G401 (cell line): ENCODE measurements at regions not wholly inside any gene's neighbourhood (a gene's known extent, or its start where the extent isn't known, plus 50 kb on each side); places are given as distances from the start of the nearest gene placed in this dataset.
"Not testable (repeated sequence)": the region's sequence is repeated elsewhere in the genome, so short reads cannot be mapped to it uniquely, and the experiment has no call there.

Experiments
- DNase-seq: peaks from one replicate; pipeline ENCODE4 v3.0.0-alpha.2; 2015; ENCODE audit warnings: low spot score
- in situ Hi-C: cut with HindIII; loops from 2 replicates; pipeline ENCODE4 v1.10.0; 2016; ENCODE audit warnings: low sequenced_read_pairs, mixed read lengths

DNA sequence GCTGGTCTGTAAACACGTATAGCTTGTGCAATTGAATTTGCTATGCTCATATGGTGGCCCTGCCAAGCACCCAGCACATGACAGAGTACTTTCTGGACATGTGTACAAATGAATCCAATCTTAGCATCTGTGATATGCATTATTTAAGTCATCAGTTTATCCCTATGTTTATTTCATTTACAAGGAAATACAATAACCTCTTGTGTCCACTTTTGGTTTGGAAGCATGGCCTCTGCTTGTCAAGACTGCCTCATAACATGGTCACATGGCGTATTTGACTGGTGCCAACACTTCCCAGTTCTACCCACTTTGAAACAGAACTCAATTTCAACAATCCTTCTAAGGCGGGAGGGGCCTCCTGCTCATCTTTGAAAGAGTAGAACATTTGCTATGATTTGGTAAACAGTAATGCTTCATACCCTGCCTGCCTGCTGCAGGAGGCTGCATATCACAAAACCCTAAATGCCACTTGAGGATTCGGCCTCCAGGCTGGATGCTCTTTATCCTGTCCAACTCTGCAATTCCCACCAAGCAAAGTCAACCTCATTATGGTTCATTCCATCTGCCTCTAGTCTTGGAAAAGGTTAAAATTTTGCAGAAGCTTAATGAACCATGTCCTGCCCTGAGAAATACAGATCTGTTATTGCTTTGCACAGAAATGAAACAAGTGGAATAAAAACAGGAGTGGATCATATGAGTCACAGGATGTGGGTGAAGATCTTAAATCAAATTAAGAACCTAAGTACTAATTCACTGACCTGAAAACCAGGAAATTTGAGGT is 151.3 kb downstream of the CYSLTR2 start:
- DNase-seq, result no peak

GRCh38 chr13:48806522-48806921 is 152.8 kb downstream of the CYSLTR2 start:
- in situ Hi-C loops, result no loop called here
- DNase-seq, result no peak

More for the DNA sequence above, 151.3 kb downstream of the CYSLTR2 start:
- in situ Hi-C loops, result no loop called here

GRCh38 chr13:48808683-48809082 is 155.0 kb downstream of the CYSLTR2 start:
- DNase-seq, result no peak
- in situ Hi-C loops, result no loop called here

- in situ Hi-C loops, result no loop called here
- no peak for DNase-seq
These were observed 156.3 kb downstream of the CYSLTR2 start for GRCh38 chr13:48810013-48810412.

GRCh38 chr13:48813518-48813917 is 159.8 kb downstream of the CYSLTR2 start:
- DNase-seq, result no peak
- in situ Hi-C loops, result no loop called here

DNA sequence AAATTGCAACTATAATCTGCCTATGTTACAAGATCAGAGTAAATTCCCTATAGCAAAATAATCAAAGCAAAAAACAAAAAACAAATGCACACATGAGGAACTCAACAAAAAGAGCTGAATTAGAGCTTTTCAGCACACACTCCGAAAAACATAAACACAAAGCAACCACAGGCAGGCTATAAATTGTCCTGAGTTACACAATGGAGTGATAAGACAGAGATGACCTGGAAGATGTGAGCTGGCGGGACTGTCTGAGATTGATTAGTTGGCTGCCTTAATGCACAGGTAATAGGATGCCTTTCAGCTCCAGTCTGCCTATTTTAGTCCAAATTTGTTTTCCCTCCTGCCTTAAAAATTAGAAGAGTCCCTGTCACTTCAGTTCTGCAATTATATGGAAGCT is 159.0 kb upstream of the FNDC3A start:
- in situ Hi-C loops, result no loop called here
- no peak for DNase-seq

DNA sequence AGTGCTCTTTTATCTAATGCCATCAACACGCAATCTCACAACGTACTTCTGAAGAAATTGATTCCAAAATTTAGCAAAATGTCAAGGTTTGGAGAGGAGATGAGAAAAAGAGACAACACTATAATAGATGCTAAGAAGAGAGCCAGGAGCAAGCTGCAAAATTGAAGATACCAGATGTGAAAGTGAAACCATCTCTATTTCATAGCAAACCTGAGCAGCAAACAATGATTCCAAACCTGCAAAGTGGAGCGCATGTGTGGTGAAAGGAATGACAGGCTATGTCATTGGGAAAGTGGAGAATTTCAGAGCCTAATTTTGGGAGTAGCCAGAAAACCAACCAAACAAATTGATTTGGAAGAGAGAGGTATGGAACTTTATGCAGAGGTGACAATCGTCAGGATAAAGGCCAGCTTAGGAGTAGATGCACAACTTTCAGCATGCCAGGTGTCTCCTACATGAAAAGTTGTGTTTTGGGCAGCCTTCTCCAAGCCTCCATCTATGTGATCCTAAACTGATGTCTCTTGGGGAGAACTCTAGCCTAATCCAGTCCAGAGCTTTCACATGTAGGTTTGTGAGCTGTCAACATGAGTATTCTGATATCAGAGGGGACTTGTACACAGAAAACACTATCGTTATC is 158.4 kb upstream of the FNDC3A start:
- in situ Hi-C loops, result no loop called here
- DNase-seq, result no peak

GRCh38 chr13:48818495-48819356 is 157.0 kb upstream of the FNDC3A start:
- in situ Hi-C loops, result no loop called here
- DNase-seq, result no peak

DNA sequence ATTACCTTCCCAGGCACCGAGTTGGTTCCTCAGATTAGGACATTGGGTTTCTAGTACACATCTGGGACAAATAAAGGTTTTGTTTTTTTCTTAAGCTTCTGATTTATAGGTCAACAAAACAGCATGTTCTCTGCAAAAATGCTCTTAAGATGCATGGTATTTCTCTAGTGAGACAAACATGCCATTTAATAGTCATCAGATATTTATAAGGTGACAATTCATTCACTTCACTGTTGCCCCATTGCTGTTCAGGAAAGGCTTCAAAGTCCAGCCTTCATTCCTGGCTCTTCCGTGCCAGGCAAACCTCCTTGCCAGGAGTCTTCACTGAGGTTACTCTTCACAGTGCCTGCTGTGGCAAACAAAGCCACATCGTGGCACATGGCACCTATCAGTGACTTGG is 156.3 kb upstream of the FNDC3A start:
- in situ Hi-C loops, result no loop called here
- DNase-seq, result no peak

DNA sequence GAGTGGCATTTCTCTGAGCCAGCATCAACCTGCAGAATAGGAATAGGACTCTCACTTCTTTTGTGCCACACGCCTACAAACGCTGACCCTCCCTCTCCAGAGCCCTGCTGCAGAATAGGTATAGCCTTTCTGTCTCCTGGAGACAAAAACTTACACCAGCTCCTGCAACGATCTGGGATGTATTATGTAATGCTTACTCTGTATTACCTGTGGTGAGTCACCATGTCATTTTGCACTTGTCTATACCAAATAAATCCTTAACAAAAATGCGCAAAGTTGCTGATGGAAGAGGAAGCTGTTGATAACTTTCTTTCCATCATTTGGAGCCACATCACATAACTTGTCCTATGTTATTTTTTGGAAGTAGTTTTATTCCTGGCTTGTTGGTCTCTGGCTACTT is 155.8 kb upstream of the FNDC3A start:
- no peak for DNase-seq
- in situ Hi-C loops, result no loop called here

DNA sequence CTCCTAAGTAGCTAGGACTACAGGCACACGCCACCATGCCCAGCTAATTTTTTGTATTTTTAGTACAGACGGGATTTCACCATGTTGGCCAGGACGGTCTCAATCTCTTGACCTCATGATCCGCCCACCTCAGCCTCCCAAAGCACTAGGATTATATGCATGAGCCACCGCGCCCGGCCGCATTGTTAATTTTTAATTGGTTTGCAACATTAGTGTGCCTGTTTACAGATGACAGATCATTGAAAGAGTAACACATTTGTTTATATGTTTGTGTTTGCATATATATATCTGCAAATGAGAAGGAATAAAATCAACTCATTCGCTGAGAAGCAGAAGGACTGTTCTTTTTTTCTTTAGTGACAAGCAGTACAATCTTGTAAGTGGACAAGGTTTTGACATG is 152.2 kb upstream of the FNDC3A start:
- in situ Hi-C loops, result not testable (repeated sequence)

GRCh38 chr13:48826039-48826438 is 149.7 kb upstream of the FNDC3A start:
- no peak for DNase-seq
- in situ Hi-C loops, result no loop called here

More for the DNA sequence above, 152.2 kb upstream of the FNDC3A start:
- DNase-seq, result not testable (repeated sequence)

GRCh38 chr13:48826922-48827454 is 148.7 kb upstream of the FNDC3A start:
- in situ Hi-C loops, DNase-seq: not testable (repeated sequence)

DNA sequence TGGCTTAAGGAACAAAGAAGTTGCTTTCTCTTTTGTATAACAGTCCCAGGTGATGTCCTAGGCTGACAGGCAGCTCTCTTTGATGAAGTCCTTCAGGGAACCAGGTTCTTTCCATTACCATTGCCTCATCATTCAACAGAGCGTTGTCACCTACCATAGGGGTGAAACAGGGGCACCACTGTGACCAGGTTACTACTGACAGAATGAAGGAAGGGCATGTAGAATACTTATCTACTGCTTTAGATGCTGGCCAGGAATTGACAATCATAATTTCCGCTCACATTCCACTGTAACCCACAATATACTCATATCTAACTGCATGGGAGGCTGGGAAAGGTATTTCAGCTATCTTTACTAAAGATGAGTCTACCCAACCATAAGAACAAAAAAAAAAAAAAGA is 148.0 kb upstream of the FNDC3A start:
- DNase-seq, result no peak
- in situ Hi-C loops, result no loop called here

- DNase-seq, result no peak
- in situ Hi-C loops, result no loop called here
These were observed 146.7 kb upstream of the FNDC3A start for GRCh38 chr13:48828962-48829411.

DNA sequence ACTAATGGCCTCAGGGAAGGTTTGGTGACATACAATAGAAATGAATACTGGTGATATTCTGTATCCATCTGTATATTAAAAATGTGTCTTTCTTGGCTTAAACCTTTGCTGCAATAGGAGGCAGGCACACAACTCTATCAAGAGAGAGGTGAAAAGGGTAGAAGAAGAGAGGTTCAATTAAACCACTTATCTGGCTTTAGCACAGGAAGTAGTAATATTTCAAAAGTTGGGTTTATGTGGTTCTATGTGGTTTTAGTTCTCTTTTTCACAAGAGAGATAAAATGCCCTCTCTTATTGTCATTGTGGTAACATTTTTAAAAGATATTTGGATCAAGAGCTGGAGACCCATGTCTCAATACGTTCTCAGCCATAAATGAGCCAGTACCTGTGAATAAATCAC is 146.2 kb upstream of the FNDC3A start:
- in situ Hi-C loops, result no loop called here
- no peak for DNase-seq

DNA sequence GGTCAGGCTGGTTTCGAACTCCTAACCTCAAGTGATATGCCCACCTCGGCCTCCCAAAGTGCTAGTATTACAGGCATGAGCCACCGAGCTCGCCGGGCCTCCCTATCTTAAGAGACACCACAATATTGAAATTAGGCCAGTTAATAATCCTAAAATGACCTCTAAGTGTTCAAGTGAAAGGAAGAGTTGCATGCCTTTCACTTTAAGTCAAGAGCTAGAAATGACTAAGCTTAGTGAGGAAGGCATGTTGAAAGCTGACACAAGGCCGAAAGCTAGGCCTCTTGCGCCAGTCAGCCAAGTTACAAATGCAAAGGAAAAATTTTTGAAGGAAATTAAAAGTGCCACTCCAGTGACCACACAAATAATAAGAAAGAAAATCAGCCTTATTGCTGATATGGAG is 144.5 kb upstream of the FNDC3A start:
- no peak for DNase-seq
- in situ Hi-C loops, result no loop called here

DNA sequence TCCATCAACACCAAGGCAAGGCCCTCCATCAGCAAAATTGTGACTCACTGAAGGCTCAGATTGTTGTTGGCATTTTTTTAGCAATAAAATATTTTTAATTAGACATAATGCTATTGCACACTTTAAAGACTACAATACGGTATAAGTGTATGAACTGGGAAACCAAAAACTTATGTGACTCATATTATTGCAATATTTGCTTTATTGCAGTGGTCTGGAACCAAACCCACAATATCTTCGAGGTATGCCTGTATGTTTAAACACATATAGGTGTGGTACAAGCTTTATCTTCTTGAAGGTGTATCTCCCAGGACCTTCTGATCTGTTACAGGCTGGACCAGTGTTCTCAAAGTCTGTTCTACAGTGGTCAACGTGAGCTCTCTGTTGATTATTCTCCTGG is 142.3 kb upstream of the FNDC3A start:
- no peak for DNase-seq
- in situ Hi-C loops, result no loop called here

DNA sequence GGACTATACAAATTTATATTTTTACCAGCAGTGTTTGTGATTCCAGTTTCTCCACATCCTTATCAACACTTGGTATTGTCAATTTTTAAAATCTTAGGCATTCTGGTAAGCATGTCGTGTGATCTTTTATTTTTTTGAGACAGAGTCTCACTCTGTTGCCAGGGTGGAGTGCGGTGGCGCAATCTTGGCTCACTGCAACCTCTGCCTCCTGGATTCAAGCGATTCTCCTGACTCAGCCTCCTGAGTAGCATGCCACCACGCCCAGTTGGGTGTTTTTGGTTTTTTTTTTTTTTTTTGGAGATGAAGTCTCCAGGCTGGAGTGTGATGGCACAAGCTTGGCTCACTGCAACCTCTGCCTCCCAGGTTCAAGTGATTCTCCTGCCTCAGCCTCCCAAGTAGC is 140.4 kb upstream of the FNDC3A start:
- in situ Hi-C loops, DNase-seq: not testable (repeated sequence)
